HG03108 (cell line): ENCODE measurements at regions not wholly inside any gene's neighbourhood (a gene's known extent, or its start where the extent isn't known, plus 50 kb on each side); places are given as distances from the start of the nearest gene placed in this dataset.

Experiments used
- ATAC-seq: cut with Tn5 transposase; IDR thresholded peaks from one replicate; pipeline ENCODE4 v1.9.1; 2021; ENCODE audit warnings: moderate library complexity; ENCODE audit not compliant: unreplicated experiment

DNA sequence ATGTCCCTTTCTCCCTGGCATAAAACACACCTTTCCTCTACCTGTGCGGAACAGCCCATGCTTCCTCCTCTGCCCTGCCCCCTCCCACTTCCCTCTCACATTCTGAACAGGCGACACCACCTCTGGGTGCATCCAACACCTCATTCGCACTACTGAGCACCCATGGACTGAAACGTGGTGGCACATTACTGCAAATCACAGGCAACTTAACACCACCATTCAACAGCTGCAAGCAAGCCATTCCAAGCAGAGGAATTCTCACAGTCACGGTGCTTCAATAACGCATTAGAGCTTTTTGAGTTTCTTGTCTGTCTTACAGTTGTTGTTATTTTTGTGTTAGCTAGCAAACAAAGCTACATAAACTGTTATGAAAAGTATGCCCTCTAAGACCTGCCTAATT, 298.2 kb upstream of the TAS2R1 start:
- ATAC-seq = no peak

DNA sequence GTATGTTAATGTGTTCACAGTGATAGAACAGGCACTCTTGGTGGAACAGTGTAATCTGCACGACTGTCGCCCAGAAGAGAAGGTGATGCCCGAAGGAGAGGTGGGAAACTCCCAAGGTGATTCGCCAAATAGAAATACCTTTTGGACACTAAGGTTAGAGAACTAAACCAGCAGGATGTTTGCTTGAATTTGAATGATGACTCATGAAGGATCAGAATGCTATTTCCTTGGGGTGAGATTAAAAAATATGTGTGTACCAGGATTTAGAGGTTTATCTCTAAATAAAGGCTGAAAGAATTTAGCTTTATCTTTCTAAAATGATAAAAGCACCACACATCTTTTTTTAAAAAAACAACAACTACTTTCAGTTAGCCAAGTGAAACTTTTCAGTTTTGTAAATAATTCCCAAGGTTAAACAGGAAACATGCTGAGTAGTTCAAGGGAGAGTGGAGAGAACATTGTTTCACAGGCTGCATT, 297.4 kb upstream of the TAS2R1 start:
- no peak for ATAC-seq

DNA sequence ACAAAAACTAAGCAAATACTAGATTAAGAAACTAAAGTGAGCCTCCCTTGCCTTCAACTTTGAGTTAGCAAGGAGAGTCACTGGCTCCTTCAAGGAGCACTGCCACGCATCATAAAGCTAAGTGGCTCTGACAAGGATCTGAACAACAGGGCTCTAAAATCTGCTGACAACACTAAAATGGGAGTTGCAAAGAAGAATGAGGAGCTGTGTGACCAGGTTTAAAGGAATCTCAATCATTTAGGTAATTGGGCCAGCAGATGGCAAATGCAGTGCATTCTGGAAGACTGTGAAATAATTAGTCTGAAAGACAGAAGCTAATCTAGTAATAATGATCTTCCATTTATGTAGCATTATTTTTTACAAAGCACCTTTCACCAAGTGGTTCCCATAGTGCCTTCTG, 297.0 kb upstream of the TAS2R1 start:
- ATAC-seq = no peak

DNA sequence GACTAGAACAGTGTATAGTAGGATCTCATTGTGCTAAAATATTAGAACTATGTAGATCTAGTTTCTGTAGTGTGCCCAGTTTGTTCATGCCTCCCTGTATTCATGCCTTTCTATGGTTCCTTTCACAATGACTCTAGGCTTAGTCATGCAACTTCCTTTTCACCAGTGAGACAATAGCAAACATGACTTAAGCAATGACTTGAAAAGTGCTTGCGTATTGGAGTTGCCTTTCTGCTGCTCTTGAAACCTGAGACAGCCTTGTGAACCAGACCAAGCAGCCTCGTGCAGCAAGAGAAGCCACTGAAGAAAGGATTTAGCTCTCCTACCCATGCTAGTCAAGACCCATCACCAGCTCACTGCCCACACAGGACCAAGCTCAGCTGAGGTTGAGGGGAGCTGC, 294.5 kb upstream of the TAS2R1 start:
- peak; percentile 90 for ATAC-seq

DNA sequence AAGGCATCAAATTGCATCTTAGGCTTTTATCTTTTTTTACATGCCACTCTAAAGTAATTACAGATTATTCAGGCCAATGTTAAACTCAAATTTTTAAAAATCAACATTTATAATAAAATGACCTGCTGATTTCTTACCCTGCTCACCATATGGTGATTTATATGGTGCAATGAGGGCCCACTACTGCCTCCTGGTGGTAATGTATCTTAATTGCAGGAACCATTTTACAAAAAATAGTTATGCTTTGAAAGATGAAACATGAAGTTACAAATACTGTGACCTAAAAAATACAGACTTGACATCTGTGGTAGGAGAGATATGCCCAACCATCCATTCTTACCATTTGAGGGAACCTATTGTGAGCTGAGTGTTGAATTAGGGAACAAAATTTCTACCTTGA, 292.6 kb upstream of the TAS2R1 start:
- ATAC-seq = no peak

DNA sequence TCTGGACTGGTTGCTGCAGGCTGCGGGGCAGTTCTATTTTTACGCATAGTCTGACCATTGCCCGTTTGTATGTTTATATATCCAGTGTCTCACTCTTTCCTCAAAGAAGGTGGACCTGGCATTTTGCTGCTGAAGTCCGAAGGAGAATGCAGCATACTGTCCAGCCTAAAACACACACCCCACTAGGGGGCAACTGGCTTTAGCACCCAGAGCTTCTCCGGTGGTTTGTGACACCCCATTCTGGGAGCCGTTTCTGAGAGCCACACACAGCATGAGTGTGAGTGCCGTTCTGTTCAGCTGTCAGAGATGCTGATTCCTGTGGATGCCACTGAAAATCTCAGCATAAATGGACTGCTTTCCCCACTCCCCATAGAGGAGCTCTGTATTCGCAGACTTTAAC, 290.5 kb upstream of the TAS2R1 start:
- ATAC-seq = no peak

DNA sequence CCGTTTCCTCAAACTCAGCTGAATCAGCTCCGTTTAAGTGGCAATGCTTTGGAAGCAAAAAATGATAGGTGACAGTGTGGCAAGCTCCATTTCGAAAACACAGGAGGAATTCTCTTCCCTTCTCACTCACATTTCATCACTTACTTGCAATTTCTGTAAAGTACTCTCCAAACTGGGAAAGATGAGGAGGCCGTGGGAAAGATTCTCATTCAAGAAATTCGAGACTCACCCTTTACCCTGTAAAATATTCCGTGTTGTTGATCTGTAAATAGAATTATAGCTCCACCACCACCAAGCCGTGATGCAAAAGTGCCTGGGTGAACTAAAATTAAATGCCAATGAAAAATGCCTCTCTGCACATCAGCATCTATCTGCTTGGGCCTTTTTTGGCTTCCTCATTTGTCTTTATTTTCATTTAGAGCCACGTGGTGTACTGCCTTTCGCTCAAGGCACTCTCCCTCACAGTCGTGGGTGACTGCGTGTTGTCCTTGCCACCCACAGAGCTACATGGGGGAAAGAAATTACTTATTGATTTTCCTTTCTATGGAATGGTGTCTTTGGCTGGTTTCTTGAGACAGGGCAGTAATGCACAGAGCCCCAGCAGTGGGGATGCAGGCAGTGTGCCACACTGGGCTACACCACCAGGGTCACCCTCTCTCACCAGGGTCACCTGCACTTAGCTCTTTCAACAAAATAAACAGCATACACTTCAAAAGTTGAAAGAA, 289.3 kb upstream of the TAS2R1 start:
- no peak for ATAC-seq

DNA sequence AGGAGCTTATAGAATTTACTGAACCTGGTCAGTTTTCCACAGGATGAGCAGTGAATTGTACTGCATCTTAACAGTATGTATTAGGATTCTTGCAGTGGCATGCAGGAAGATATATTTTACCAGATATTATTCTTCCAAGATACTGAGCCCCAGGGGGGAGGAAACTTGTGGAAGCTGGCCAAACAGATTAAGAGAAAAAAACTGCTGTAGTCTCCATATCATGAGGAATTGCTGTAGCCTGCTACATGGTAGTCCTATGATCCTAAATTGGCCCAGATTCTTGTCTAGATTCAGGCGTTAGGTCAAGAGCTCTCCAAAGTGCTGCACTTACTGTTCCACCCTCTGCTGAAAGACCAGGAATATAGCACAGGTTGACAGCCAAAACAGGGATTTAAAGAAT, 275.5 kb upstream of the TAS2R1 start:
- ATAC-seq = no peak

DNA sequence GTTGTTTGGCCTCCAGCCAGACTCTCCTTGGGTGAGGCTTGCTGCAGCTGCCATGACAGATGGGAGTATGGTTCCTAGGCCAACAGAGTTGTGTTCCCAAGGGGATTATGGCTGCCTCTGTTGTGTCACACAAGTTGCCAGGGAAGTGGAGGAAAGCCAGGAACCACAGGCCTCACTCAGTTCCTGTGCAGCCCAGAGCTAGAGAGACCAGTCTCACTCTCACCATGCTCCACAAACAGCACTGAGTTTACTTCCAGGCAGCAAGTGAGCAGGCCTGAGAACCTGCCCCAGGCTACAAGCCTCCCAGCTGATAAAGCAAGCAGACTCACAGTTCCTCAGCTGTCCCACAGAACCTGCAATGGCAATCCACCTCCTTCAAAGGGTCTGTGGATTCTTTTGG, 273.6 kb upstream of the TAS2R1 start:
- no peak for ATAC-seq

DNA sequence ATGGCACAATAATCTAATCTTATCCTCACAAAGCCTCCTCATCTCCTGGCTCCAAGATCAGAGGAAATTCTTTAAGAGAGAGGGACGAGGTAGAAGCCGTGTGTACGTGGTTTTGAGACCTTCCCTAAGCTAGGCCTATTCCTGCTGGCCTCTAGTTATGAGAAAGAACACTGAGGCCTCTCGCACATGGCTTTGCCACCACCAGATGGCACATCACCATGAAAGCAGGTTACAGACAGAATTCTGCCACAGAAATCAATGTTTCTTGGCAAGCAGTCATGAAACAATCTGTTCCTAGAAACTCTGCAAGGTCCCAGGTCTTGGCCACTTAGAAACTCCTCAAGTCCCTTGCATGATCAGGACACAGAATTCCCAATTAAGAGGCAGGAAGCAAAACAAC, 268.2 kb upstream of the TAS2R1 start:
- no peak for ATAC-seq

DNA sequence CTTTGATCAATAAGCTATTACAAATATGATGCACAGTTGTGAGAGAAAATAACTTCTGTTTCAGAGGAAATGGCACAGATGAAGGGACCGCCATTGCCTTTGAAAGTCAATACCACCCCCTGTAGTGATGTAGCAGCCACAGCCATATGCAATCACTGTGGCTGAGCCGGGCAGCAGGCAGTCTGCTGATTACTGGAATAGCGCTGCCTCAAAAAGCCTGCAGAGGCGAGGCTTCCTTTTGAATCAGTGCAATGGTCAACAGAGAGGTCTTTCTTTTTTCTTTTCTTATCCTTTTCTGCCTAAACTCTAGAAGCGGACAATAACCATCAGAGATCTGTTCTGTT, 265.1 kb upstream of the TAS2R1 start:
- ATAC-seq = no peak

DNA sequence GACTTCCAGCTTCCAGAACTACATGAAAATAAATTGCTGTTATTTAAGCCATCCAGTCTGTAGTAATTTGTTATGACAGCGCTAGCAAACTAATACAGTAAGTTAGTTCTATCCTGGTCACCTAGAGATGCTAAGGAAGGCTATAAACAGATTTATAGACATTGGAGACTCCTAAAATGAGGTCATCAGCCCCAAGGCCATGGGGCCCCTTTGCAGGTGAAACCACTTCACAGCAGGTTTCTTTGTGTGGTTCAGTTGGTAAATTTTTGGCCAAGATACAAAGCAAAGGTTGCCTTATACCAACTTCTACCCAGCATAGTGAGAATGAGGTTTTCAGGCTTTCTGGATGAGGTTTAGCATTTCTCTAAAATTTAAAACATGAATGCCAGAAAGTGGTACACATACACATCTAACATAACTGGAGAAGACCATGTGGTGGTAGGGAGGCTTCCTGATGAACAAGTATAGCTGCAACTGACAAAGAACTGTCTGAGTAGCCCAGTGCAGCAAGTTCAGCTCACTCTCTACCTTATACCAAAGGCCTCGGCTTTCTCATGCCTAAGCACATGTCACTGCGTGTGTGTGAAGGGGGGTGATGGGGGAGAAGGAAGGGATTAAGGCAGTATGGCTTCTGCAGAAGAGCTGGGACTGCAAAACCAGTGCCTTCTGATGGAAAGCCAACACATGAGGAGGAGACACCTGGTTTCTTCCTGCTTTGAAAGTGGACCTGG, 264.6 kb upstream of the TAS2R1 start:
- no peak for ATAC-seq

DNA sequence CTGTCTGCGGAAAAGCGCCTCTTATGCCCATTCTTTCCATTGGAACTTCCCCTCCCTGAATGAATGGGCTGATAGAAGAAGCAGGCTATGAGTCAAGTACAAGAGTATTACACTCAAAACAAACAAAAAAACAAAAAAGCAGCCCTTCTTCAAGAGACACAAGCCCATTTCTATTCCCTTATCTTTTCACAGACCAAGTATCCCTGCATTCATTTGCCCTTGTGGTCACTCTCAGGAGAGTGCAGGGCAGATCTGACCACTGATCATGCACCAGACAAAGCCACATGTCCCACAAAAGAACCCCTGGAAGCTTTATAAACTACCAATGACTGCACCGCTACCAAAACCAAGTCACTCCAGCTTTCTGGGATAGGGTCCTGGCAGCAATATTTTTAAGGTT, 262.5 kb upstream of the TAS2R1 start:
- ATAC-seq = no peak

DNA sequence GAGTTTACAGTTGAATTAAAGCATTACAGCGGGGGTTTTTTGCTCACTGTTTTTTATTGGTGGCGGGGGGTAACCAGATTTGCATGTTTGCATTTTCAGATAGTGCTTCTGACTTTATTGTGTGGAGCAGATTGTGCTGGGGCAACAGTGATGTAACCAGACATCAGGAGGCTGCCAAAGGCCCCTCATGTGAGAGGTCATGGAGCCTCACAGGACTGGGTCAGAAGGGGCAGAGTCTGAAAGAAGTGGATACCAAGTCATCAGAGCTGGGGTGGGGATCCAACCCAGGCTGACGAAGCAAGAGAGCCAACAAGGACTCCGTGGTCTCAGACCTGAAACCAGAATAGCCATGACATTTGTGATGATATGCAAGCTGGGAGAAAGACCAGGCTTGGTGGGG, 259.4 kb upstream of the TAS2R1 start:
- ATAC-seq = no peak

DNA sequence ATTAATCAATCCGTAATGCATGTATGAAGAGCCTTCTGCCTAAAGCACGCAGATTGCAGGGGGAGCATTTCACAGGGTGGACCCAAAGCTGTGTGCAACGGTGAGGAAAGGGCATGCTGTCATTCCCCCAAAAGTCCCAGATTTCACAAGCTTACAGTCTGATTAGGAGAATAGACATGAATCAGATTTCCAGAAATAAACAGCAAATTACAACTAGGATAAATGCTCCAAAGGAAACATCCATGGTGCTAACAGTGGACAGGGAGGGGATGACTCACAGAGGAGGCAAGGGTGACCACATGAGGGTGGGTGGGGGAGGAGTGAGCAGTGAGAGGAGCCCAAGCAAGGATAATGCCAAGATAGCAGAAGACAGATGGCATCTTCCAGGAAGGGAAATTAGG, 258.4 kb upstream of the TAS2R1 start:
- ATAC-seq = no peak

DNA sequence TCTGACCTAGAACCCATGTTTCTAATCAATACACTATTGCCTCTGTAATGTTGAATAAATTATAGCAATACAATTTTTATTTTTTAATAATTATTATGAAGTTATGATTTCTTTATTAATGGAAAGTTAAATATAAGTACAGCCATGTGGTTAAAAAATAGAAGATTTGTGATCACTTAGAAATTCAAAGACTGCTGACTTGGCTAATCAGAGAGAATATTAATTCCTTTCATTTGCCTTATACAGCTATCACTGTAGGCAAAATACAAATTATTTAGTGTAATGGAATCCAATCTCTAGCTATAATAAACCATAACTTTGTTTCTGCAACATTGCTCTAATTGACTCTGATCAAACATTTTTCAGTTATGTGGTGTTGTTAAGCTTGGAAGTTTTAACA, 255.0 kb upstream of the TAS2R1 start:
- ATAC-seq = no peak

DNA sequence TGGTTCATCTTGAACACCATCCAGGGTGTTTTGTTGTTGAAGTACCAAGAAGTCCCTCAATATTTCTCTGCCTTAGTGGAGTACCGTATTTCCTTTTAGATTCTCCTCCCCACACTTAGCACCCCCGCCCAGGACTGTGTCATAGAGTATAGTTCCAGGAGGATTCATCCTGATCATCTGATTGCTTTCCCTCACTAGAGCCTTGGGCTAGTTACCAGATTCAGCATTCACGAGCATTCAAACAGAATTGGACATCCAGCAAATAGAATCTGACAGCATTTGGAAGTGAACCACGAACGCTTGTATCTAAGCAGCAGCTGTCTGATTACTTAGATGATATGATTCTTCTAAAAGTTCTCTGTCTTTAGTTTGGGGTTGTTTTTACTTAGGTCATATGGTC, 248.1 kb upstream of the TAS2R1 start:
- no peak for ATAC-seq

DNA sequence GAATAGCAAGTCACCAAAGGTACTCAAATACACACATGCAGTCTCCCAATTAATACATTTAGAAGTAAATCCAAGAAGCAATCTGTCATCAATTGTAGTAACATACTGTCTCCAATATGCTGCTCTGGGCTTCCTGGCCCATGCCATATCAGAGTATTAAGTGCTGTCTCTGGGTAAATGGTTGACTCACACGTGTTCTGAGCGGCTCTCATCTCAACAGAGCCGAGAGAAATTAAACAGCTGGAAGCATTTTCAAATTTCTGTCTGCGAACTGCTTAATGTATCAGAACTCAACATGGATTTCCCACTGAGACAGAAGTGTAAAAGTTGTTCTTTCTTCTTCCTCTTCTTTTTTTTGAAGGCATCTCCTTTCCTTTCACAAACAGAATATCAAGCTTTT, 247.3 kb upstream of the TAS2R1 start:
- no peak for ATAC-seq

DNA sequence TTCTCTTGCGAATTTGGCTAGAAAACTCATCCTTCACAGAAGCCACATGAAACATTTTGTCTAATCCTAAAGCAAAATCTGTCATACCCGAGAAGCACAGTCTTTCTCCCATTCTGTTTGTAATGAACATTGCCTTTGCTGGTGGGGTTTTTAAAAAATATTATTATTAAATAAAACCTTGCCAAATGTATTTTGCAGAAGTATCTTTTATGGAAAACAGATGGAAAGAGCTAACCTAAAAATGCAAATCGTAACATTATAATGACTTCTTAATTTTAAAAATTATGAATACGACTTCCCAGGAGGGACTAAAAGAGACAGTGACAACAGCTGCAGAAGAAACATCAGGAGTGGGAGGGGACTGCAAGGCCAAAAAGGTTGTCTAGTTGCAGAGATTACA, 246.3 kb upstream of the TAS2R1 start:
- ATAC-seq = no peak

DNA sequence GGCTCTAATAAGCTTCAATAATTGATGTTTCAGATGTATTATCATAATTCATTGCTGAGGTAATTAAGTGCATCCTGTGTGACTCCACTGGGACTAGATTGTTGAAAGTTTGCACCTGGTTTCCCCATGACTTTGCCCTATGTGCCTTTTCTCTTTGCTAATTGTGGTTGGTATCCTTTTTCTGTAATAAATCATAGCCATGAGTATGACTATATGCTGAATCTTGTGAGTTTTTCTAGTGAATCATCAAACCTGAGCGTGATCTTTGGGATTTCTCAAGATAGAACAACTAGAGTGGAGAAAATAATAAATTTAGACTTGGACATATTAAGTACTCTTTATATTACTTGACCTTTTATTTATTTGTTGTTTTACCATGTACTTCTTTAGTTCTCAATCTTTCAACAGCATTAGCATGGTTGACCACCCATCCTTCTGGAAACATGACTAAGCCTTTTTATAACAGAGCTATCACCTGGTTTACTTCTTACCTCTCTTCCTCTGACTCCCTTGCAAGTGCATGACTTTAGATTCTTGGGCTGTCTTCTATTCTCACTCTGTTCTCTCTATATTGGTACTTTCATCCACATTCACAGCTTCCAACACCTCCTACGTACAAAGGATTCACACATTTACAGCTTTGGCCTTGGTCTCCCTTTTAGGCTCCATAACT, 239.6 kb upstream of the TAS2R1 start:
- no peak for ATAC-seq

DNA sequence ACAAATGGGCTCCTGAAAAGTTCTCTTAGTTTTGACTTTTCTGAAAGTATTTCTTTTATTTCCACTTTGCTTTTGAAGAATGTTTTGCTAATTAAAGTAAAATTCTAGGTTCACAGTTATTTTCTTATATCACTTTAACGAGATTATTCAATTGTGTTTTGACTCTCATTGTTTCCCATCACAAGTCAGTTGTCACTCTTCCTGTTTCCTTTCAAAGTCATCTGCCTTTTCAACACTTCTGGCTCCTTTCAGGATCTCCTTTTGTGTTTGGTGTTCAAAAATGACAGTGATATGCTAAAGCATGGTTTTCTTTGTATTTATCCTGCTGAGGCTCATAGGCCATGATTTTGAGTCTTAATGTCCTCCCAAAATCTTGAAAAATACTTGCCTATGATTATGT, 235.4 kb upstream of the TAS2R1 start:
- no peak for ATAC-seq

DNA sequence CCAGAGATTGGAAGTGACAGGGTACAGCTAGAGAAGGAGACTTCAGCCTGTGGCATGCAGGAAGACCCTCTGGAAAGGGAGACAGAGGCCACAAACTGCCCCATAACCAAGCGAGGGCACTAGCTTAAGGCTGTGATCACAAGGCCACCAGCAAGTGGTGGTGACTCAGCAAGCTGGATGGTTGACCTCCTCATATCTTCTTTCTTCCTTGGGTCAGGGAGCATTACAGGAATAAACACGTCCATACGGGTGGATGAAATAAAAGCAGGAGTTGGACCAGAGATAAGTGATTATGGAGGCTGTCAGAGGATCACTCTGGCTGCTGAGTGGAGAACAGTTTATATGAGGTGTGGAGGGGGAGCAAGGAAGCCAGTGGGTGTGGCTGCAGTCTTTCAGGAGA, 234.6 kb upstream of the TAS2R1 start:
- ATAC-seq = no peak
